GM12878 (cell line): ENCODE measurements at regions not wholly inside any gene's neighbourhood (a gene's known extent, or its start where the extent isn't known, plus 50 kb on each side); places are given as distances from the start of the nearest gene placed in this dataset.

Experiments
- ATAC-seq: fragments of 200-7000 bp; cut with Tn5 transposase; 3 replicates; pipeline ENCODE4 v1.9.1; 2020; ENCODE audit warnings: mild to moderate bottlenecking, moderate library complexity
- BruUV-seq: library from RNA; stranded (reverse); fragments of 400-500 nt; replicated peaks from 2 replicates; lab custom pipeline; 2021; lab: Mats Ljungman, UMichigan
- CTCF ChIA-PET: fragments of 300-600 bp; sonication (Branson Sonifier 250); formaldehyde crosslinking; extraction: SDS; loops from one replicate; lab custom pipeline; 2021; ENCODE audit warnings: inconsistent platforms; lab: Yijun Ruan, JAX
- POLR2A ChIA-PET: fragments of 350-600 bp; formaldehyde crosslinking; extraction: SDS; loops from one replicate; lab custom pipeline; 2021; ENCODE audit warnings: inconsistent platforms; lab: Charles Lee
- RAD21 ChIA-PET: fragments of 300-600 bp; sonication (Branson Sonifier 250); formaldehyde crosslinking; loops from one replicate; lab custom pipeline; 2023; ENCODE audit warnings: antibody characterized with exemption; ENCODE audit not compliant: unreplicated experiment; lab: Charles Lee
- SMC1A ChIA-PET: fragments of 300-600 bp; sonication (Branson Sonifier 250); formaldehyde crosslinking; loops from one replicate; lab custom pipeline; 2023; ENCODE audit not compliant: unreplicated experiment, uncharacterized antibody; lab: Charles Lee
- DNase-seq: peaks from one replicate; pipeline ENCODE4 v3.0.0-alpha.2; 2011; ENCODE audit warnings: low read depth, low spot score
- FAIRE-seq: peaks from 3 replicates; lab custom pipeline; 2011; peaks lifted over from hg19 to GRCh38; lab: Jason Lieb, UNC
- H2AFZ ChIP-seq: 2 replicates; pipeline ENCODE4 v1.6.0; 2011; ENCODE audit warnings: low read depth, low read length, control low read depth; ENCODE audit not compliant: control insufficient read depth
- H3K27ac ChIP-seq: 2 replicates; pipeline ENCODE4 v1.5.1; 2011; ENCODE audit warnings: control low read depth; ENCODE audit not compliant: control insufficient read depth, insufficient read depth
- H3K27me3 ChIP-seq, 2 experiments: replicated peaks in 1 of 2; 2 replicates each; pipeline versions ENCODE4 v1.6.0 to v1.6.1; 2011; ENCODE audit warnings: low read length in 1 of 2; ENCODE audit not compliant: control insufficient read depth in 2 of 2, insufficient read depth in 2 of 2
- H3K36me3 ChIP-seq, 2 experiments: 2 replicates each; pipeline ENCODE4 v1.5.1; 2011; ENCODE audit warnings: low read length in 1 of 2; ENCODE audit not compliant: control insufficient read depth in 2 of 2, insufficient read depth in 2 of 2
- H3K4me1 ChIP-seq: 2 replicates; pipeline ENCODE4 v1.6.1; 2011; ENCODE audit warnings: mild to moderate bottlenecking, low read length, moderate library complexity, mixed read lengths; ENCODE audit not compliant: control insufficient read depth, insufficient read depth
- H3K4me2 ChIP-seq: 2 replicates; pipeline ENCODE4 v1.6.0; 2011; ENCODE audit warnings: control low read depth; ENCODE audit not compliant: control insufficient read depth, insufficient read depth
- H3K4me3 ChIP-seq: fragments of 200-600 bp; sonication (generic); 2 replicates; pipeline ENCODE4 v1.5.1; 2016
- H3K79me2 ChIP-seq: 2 replicates; pipeline ENCODE4 v1.6.0; 2011; ENCODE audit warnings: low read length; ENCODE audit not compliant: control insufficient read depth, insufficient read depth
- H3K9ac ChIP-seq: 2 replicates; pipeline ENCODE4 v1.8.0; 2011; ENCODE audit warnings: low read length, control low read depth, mixed read lengths; ENCODE audit not compliant: control insufficient read depth, insufficient read depth
- H3K9me3 ChIP-seq: replicated peaks from 3 replicates; pipeline ENCODE4 v1.5.1; 2011; ENCODE audit warnings: mild to moderate bottlenecking, low read length; ENCODE audit not compliant: control insufficient read depth, insufficient read depth
- H4K20me1 ChIP-seq: 2 replicates; pipeline ENCODE4 v1.6.0; 2011; ENCODE audit not compliant: control insufficient read depth, insufficient read depth
- BCL3 ChIP-seq: IDR thresholded peaks from 2 replicates; pipeline ENCODE4 v1.6.1; 2011; ENCODE audit warnings: borderline replicate concordance, low read depth, mild to moderate bottlenecking, moderate library complexity, low read length; ENCODE audit not compliant: insufficient read depth, poor library complexity, severe bottlenecking
- CREB1 ChIP-seq: IDR thresholded peaks from 2 replicates; pipeline ENCODE4 v1.6.1; 2012; ENCODE audit warnings: low read depth, mild to moderate bottlenecking, inconsistent platforms
- EP300 ChIP-seq, 2 experiments: fragments of 150-350 bp in 1 of 2; IDR thresholded peaks; 2 replicates each; pipeline ENCODE4 v1.6.1; 2011 to 2012; ENCODE audit warnings: low read depth in 2 of 2, low read length in 2 of 2, borderline replicate concordance in 1 of 2, improper control_type of control experiment in 1 of 2, inconsistent platforms in 1 of 2; ENCODE audit not compliant: control insufficient read depth in 1 of 2
- JUNB ChIP-seq: IDR thresholded peaks from 2 replicates; pipeline ENCODE4 v1.6.1; 2016; ENCODE audit warnings: antibody characterized with exemption, mild to moderate bottlenecking
- KDM1A ChIP-seq: fragments of 200-600 bp; sonication (generic); IDR thresholded peaks from 2 replicates; pipeline ENCODE4 v1.6.1; 2016; ENCODE audit warnings: borderline replicate concordance
- MAX ChIP-seq: IDR thresholded peaks from 2 replicates; pipeline ENCODE4 v1.6.1; 2012; ENCODE audit warnings: low read depth, low read length, improper control_type of control experiment
- NFXL1 ChIP-seq: fragments of 450-650 bp; IDR thresholded peaks from 2 replicates; pipeline ENCODE4 v1.6.1; 2017; ENCODE audit warnings: antibody characterized with exemption, mild to moderate bottlenecking, borderline replicate concordance
- PAX5 ChIP-seq: IDR thresholded peaks from 2 replicates; pipeline ENCODE4 v1.6.1; 2011; ENCODE audit warnings: low read depth, low read length, borderline replicate concordance
- SIN3A ChIP-seq: IDR thresholded peaks from 2 replicates; pipeline ENCODE4 v1.6.1; 2012; ENCODE audit warnings: low read depth, low read length, improper control_type of control experiment
- SP1 ChIP-seq: IDR thresholded peaks from one replicate; pipeline ENCODE4 v1.6.1; 2011; ENCODE audit warnings: low read depth, low read length
- WGBS: methylation state at CpG from one replicate; pipeline ENCODE4 v1.1.6; 2016; ENCODE audit warnings: low lambda C conversion rate; ENCODE audit not compliant: insufficient replicate concordance, insufficient coverage; ENCODE audit errors: missing lambda C conversion rate; 5-methylcytosine and 5-hydroxymethylcytosine counted together
- in situ Hi-C: fragments of 300-500 bp; cut with MboI; formaldehyde crosslinking; loops from 9 replicates; pipeline ENCODE4 v1.14.3; 2018; ENCODE audit warnings: mixed read lengths
- intact Hi-C: fragments of 100-400 bp; cut with micrococcal nuclease; formaldehyde crosslinking; loops from one replicate; pipeline ENCODE4 v1.14.2; 2022; ENCODE audit not compliant: unreplicated experiment
- TF ChIP-seq, protein P1 (sequence below): IDR thresholded peaks from 2 replicates; pipeline ENCODE4 v1.6.1; 2012; ENCODE audit warnings: mild to moderate bottlenecking, low read depth, low read length
- TF ChIP-seq, protein P2 (sequence below): fragments of 450-650 bp; IDR thresholded peaks from 2 replicates; pipeline ENCODE4 v1.6.1; 2016; ENCODE audit warnings: mild to moderate bottlenecking
- TF ChIP-seq, protein P3 (sequence below): IDR thresholded peaks from 2 replicates; pipeline ENCODE4 v1.6.1; 2011; ENCODE audit warnings: borderline replicate concordance, low read depth, mild to moderate bottlenecking, moderate library complexity, mixed read lengths, low read length; ENCODE audit not compliant: insufficient read depth; ENCODE audit errors: extremely low read length

DNA sequence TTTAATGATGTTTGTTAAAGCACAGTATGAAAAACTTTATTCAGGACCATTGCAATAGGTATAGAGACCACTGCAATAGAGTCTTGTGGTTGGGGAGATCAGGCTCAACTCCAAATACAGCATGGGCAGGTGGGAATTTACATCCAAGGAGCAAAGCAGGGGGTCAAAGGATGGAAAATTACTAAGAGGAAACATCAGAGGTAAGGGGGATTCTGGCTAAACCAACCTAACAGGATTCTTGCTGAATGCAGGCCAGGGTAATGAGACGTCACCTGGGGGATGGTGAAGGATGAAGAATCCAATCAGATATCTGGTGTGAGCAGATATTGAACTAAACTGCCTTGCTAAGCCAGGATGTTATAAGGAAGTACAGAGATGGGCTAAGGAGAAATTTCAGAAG lies 126.6 kb upstream of the MIR17HG start:
- DNase-seq = no peak
- CTCF ChIA-PET = no interaction called here
- Histone ChIP-seq H3K27me3 (no peaks in the 10 kb centered on the region; a peak in 1 of 4 replicates), H3K4me3 (no peak overlapping the region), H3K9me3 (no peaks in the 10 kb centered on the region), H3K9ac (no peak overlapping the region), H3K4me1 (no peaks in the 10 kb centered on the region), H2AFZ (no peak overlapping the region), H3K4me2 (no peak overlapping the region), H3K79me2 (no peaks in the 10 kb centered on the region), H4K20me1 (no peaks in the 10 kb centered on the region), H3K36me3 (no peaks in the 10 kb centered on the region), H3K27ac (no peak overlapping the region)
- intact Hi-C loops (no loop called here), in situ Hi-C loops (no loop called here)
- no TSS peak for BruUV-seq
- no peak for TF ChIP-seq PAX5
- TF ChIP-seq MAX = no peak
- TF ChIP-seq BCL3 = no peak
- no peak for TF ChIP-seq JUNB
- TF ChIP-seq, protein P1, sequence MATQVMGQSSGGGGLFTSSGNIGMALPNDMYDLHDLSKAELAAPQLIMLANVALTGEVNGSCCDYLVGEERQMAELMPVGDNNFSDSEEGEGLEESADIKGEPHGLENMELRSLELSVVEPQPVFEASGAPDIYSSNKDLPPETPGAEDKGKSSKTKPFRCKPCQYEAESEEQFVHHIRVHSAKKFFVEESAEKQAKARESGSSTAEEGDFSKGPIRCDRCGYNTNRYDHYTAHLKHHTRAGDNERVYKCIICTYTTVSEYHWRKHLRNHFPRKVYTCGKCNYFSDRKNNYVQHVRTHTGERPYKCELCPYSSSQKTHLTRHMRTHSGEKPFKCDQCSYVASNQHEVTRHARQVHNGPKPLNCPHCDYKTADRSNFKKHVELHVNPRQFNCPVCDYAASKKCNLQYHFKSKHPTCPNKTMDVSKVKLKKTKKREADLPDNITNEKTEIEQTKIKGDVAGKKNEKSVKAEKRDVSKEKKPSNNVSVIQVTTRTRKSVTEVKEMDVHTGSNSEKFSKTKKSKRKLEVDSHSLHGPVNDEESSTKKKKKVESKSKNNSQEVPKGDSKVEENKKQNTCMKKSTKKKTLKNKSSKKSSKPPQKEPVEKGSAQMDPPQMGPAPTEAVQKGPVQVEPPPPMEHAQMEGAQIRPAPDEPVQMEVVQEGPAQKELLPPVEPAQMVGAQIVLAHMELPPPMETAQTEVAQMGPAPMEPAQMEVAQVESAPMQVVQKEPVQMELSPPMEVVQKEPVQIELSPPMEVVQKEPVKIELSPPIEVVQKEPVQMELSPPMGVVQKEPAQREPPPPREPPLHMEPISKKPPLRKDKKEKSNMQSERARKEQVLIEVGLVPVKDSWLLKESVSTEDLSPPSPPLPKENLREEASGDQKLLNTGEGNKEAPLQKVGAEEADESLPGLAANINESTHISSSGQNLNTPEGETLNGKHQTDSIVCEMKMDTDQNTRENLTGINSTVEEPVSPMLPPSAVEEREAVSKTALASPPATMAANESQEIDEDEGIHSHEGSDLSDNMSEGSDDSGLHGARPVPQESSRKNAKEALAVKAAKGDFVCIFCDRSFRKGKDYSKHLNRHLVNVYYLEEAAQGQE = no peak
- TF ChIP-seq EP300 (IDR thresholded peaks at IDR 0.05; ENCODE audit: borderline replicate concordance in 1 of 2, control insufficient read depth in 1 of 2, low read depth in 2 of 2, low read length in 2 of 2) = no peak
- TF ChIP-seq, protein P2, sequence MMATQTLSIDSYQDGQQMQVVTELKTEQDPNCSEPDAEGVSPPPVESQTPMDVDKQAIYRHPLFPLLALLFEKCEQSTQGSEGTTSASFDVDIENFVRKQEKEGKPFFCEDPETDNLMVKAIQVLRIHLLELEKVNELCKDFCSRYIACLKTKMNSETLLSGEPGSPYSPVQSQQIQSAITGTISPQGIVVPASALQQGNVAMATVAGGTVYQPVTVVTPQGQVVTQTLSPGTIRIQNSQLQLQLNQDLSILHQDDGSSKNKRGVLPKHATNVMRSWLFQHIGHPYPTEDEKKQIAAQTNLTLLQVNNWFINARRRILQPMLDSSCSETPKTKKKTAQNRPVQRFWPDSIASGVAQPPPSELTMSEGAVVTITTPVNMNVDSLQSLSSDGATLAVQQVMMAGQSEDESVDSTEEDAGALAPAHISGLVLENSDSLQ = no peak
- no peak for TF ChIP-seq SIN3A
- no peak for TF ChIP-seq SP1
- TF ChIP-seq NFXL1 = no peak
- no peak for TF ChIP-seq CREB1
- no peak for TF ChIP-seq KDM1A
- TF ChIP-seq, protein P3, sequence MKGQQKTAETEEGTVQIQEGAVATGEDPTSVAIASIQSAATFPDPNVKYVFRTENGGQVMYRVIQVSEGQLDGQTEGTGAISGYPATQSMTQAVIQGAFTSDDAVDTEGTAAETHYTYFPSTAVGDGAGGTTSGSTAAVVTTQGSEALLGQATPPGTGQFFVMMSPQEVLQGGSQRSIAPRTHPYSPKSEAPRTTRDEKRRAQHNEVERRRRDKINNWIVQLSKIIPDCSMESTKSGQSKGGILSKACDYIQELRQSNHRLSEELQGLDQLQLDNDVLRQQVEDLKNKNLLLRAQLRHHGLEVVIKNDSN = no peak
- no peak for ATAC-seq
- RAD21 ChIA-PET = no interaction called here
- SMC1A ChIA-PET = no interaction called here
- POLR2A ChIA-PET = interaction anchor here (0.6 to 0.7 kb wide), 2 partner anchors 36 to 186 kb away, joined by 3 to 4 read pairs; no protein-coding TSS in a partner anchor
- no peak for FAIRE-seq
- 0% methylated on average over 1 of the region's 1 CpG for WGBS
